ENCODE measurements at regions not wholly inside any gene's neighbourhood (a gene's known extent, or its start where the extent isn't known, plus 50 kb on each side); places are given as distances from the start of the nearest gene placed in this dataset.

DNA sequence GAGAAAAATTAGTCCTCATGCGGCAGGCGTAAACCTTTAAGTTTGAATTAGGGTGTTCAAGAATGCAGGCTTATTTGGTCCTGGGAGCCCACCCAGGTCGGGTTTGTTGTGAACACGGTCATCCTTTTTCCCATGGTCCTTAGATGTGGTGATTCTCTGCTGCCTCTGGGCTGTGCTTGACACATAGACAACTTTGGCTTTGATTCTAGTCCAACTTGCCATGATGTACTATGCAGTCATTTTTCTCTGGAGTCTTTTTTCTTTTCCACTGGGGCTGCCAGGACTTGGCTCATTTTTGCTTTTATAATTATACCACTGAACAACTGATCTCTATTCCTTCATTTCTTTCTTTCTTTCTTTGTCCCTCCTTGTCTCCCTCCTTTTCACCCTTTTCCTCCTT lies 218.6 kb downstream of the SREK1 start:
- 73 to 90% (median 86%) methylated on average over 4 of the region's 4 CpGs for WGBS, 5 donors
- DNase-seq, result peak in 1 of 2 donors; percentile 6
- H3K36me3 ChIP-seq, result no peaks in the 10 kb centered on the region
- H3K9me3 ChIP-seq, result no peaks in the 10 kb centered on the region
- no peaks in the 10 kb centered on the region for H3K4me1 ChIP-seq
- intact Hi-C loops (cut with DNase I; ENCODE audit: low total_unique reads), result no loop called here
- H3K27me3 ChIP-seq, result no peaks in the 10 kb centered on the region
- H3K4me3 ChIP-seq, result no peak overlapping the region
- TF ChIP-seq, protein P1, sequence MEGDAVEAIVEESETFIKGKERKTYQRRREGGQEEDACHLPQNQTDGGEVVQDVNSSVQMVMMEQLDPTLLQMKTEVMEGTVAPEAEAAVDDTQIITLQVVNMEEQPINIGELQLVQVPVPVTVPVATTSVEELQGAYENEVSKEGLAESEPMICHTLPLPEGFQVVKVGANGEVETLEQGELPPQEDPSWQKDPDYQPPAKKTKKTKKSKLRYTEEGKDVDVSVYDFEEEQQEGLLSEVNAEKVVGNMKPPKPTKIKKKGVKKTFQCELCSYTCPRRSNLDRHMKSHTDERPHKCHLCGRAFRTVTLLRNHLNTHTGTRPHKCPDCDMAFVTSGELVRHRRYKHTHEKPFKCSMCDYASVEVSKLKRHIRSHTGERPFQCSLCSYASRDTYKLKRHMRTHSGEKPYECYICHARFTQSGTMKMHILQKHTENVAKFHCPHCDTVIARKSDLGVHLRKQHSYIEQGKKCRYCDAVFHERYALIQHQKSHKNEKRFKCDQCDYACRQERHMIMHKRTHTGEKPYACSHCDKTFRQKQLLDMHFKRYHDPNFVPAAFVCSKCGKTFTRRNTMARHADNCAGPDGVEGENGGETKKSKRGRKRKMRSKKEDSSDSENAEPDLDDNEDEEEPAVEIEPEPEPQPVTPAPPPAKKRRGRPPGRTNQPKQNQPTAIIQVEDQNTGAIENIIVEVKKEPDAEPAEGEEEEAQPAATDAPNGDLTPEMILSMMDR (IDR thresholded peaks at IDR 0.05), result no peak
- TF ChIP-seq POLR2AphosphoS5 (IDR thresholded peaks at IDR 0.05) (no peak), EP300 (IDR thresholded peaks at IDR 0.05) (no peak), POLR2A (IDR thresholded peaks at IDR 0.05) (no peak)
- no peak overlapping the region for H3K27ac ChIP-seq

DNA sequence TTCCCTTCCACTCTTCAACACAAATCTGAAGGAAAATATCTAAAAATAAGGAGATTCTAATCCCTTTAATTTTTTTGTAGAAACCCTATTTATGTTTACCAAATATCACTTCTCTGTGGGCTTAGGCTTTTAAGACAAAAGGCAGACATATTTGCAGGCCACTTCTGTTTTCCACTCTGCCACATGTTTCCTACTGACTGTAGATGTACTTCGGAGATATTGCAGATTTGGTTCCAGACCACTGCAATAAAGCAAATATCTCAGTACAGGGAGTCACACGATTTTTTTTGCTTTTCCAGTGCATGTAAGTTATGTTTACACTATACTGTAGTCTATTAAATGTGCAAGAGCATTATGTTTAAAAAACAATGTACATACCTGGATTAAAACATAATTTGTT lies 219.0 kb downstream of the SREK1 start:
- intact Hi-C loops (cut with DNase I; ENCODE audit: low total_unique reads), result no loop called here
- DNase-seq, result no peak
- no peak overlapping the region for H3K27ac ChIP-seq
- 27 to 43% (median 35%) methylated on average over 2 of the region's 2 CpGs for WGBS, 5 donors
- TF ChIP-seq, protein P1 (IDR thresholded peaks at IDR 0.05), result no peak
- no peak for TF ChIP-seq POLR2AphosphoS5 (IDR thresholded peaks at IDR 0.05)
- TF ChIP-seq POLR2A (IDR thresholded peaks at IDR 0.05), result no peak
- TF ChIP-seq EP300 (IDR thresholded peaks at IDR 0.05), result no peak
- H3K36me3 ChIP-seq, result no peaks in the 10 kb centered on the region
- H3K4me3 ChIP-seq, result no peak overlapping the region
- H3K27me3 ChIP-seq, result no peaks in the 10 kb centered on the region
- H3K9me3 ChIP-seq, result no peaks in the 10 kb centered on the region
- no peaks in the 10 kb centered on the region for H3K4me1 ChIP-seq

DNA sequence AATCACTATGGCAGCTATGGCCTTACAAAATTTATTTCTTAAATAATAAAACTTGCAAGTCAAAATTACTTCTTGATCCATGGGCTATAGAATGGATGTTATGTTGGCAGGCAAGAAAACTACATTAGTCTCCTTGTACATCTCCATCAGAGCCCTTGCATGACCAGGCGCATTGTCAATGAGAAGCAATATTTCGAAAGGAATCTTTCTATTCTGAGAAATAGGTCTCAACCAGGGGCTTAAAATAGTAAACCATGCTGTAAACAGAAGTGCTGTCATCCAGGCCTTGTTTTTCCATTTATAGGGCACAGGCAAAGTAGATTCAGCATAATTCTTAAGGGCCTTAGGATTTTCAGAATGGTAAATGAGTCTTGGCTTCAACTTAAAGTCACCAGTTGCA lies 220.1 kb downstream of the SREK1 start:
- Histone ChIP-seq H3K27ac (no peak overlapping the region), H3K27me3 (no peaks in the 10 kb centered on the region), H3K9me3 (no peaks in the 10 kb centered on the region), H3K36me3 (no peaks in the 10 kb centered on the region), H3K4me1 (no peaks in the 10 kb centered on the region), H3K4me3 (no peak overlapping the region)
- TF ChIP-seq EP300 (IDR thresholded peaks at IDR 0.05), result no peak
- TF ChIP-seq, protein P1 (IDR thresholded peaks at IDR 0.05), result no peak
- WGBS, 5 donors, result 83 to 93% (median 92%) methylated on average over 2 of the region's 2 CpGs
- DNase-seq, result no peak
- intact Hi-C loops (cut with DNase I; ENCODE audit: low total_unique reads), result no loop called here

DNA sequence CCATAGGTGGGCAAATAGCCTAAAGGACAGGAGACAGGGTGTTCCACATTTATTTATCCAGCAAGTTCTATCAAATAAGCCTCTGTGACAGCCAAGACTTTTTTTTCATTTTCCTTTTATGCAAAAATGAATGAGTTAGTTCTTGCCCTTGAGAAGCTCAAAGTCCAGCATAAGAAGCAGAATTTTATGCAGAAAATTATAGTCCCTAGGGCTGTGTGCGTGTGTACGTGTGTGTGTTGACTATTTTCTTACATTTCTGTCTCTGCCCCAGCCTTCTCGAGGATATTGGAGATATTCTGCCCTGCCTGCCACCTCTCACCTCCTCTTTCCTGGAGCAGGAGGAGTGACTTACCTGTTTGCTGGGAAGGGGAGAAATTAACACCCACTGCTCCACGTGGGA lies 221.9 kb downstream of the SREK1 start:
- Histone ChIP-seq H3K4me3 (no peak overlapping the region), H3K27me3 (no peaks in the 10 kb centered on the region), H3K27ac (no peak overlapping the region), H3K36me3 (no peaks in the 10 kb centered on the region), H3K9me3 (no peaks in the 10 kb centered on the region), H3K4me1 (no peaks in the 10 kb centered on the region)
- no peak for DNase-seq
- intact Hi-C loops (cut with DNase I; ENCODE audit: low total_unique reads), result no loop called here
- WGBS, 5 donors, result 37 to 57% (median 43%) methylated on average over 4 of the region's 4 CpGs
- no peak for TF ChIP-seq EP300 (IDR thresholded peaks at IDR 0.05)
- TF ChIP-seq, protein P1 (IDR thresholded peaks at IDR 0.05), result no peak
- no peak for TF ChIP-seq POLR2AphosphoS5 (IDR thresholded peaks at IDR 0.05)
- no peak for TF ChIP-seq POLR2A (IDR thresholded peaks at IDR 0.05)

All from stomach (tissue), 8 donors.